H1 (cell line): ENCODE measurements at regions not wholly inside any gene's neighbourhood (a gene's known extent, or its start where the extent isn't known, plus 50 kb on each side); places are given as distances from the start of the nearest gene placed in this dataset.

Source experiments
- CTCF ChIA-PET: fragments of 300-600 bp; sonication (Branson Sonifier 250); formaldehyde crosslinking; loops from one replicate; lab custom pipeline; 2021; ENCODE audit not compliant: partially characterized antibody; lab: Charles Lee
- POLR2A ChIA-PET: fragments of 300-600 bp; sonication (Branson Sonifier 250); formaldehyde crosslinking; loops from one replicate; lab custom pipeline; 2021; ENCODE audit warnings: inconsistent platforms; ENCODE audit not compliant: partially characterized antibody; lab: Charles Lee
- DNase-seq, 2 experiments: peaks; one replicate each; pipeline versions ENCODE4 v3.0.0 to v3.0.0-alpha.2; 2010 to 2022; ENCODE audit warnings: low spot score in 2 of 2, low read depth in 1 of 2, mixed read lengths in 1 of 2
- FAIRE-seq: peaks from 2 replicates; lab custom pipeline; 2011; peaks lifted over from hg19 to GRCh38; lab: Jason Lieb, UNC
- H2AFZ ChIP-seq: 2 replicates; pipeline ENCODE4 v1.8.1; 2012; ENCODE audit warnings: low read length, inconsistent platforms
- H2AK5ac ChIP-seq: 2 replicates; pipeline ENCODE4 v1.6.1; 2013; ENCODE audit warnings: low read depth, low read length
- H2BK120ac ChIP-seq: replicated peaks from 2 replicates; pipeline ENCODE3; 2013; ENCODE audit warnings: low read depth, low read length, inconsistent platforms
- H2BK12ac ChIP-seq: 2 replicates; pipeline ENCODE4 v1.6.1; 2013; ENCODE audit warnings: low read depth, low read length
- H2BK15ac ChIP-seq: 2 replicates; pipeline ENCODE4 v1.6.1; 2013; ENCODE audit warnings: low read length
- H2BK20ac ChIP-seq: 2 replicates; pipeline ENCODE4 v1.6.1; 2013; ENCODE audit warnings: low read length
- H2BK5ac ChIP-seq: 2 replicates; pipeline ENCODE4 v1.6.1; 2013; ENCODE audit warnings: low read depth, low read length
- H3K14ac ChIP-seq: 2 replicates; pipeline ENCODE4 v1.6.1; 2013; ENCODE audit warnings: inconsistent platforms; ENCODE audit not compliant: insufficient read length
- H3K18ac ChIP-seq: 2 replicates; pipeline ENCODE4 v1.6.1; 2013; ENCODE audit warnings: low read length; ENCODE audit errors: extremely low read depth
- H3K23ac ChIP-seq: 2 replicates; pipeline ENCODE4 v1.6.1; 2013; ENCODE audit warnings: inconsistent platforms; ENCODE audit not compliant: insufficient read length
- H3K23me2 ChIP-seq: 2 replicates; pipeline ENCODE4 v1.6.1; 2013; ENCODE audit warnings: low read depth, low read length
- H3K27ac ChIP-seq: 2 replicates; pipeline ENCODE4 v1.6.1; 2011; ENCODE audit warnings: low read depth, low read length, inconsistent platforms
- H3K27me3 ChIP-seq, 4 experiments: replicated peaks in 1 of 4; 1 replicate in 1 of 4; 2 replicates in 3 of 4; pipeline versions ENCODE4 v1.6.1 to v1.8.1; 2011 to 2013; ENCODE audit warnings: low read length in 3 of 4, mild to moderate bottlenecking in 3 of 4, inconsistent platforms in 2 of 4, mixed read lengths in 2 of 4, moderate library complexity in 1 of 4; ENCODE audit not compliant: control insufficient read depth in 3 of 4, insufficient read depth in 3 of 4; ENCODE audit errors: extremely low read depth in 1 of 4
- H3K36me3 ChIP-seq, 4 experiments: 2 replicates each; pipeline versions ENCODE4 v1.6.1 to v1.8.1; 2011 to 2013; ENCODE audit warnings: mild to moderate bottlenecking in 4 of 4, low read length in 3 of 4, moderate library complexity in 2 of 4, control low read depth in 1 of 4, inconsistent platforms in 1 of 4; ENCODE audit not compliant: insufficient read depth in 4 of 4, control insufficient read depth in 2 of 4
- H3K4ac ChIP-seq: replicated peaks from 2 replicates; pipeline ENCODE3; 2013; ENCODE audit warnings: low read length, low read depth, mixed read lengths, inconsistent platforms; ENCODE audit not compliant: insufficient read length
- H3K4me1 ChIP-seq, 4 experiments: replicated peaks in 1 of 4; 1 replicate in 1 of 4; 2 replicates in 3 of 4; pipeline versions ENCODE4 v1.6.1 to v1.8.1; 2011 to 2013; ENCODE audit warnings: low read length in 3 of 4, inconsistent platforms in 2 of 4, mixed read lengths in 1 of 4; ENCODE audit not compliant: insufficient read depth in 4 of 4, control insufficient read depth in 3 of 4
- H3K4me2 ChIP-seq, 2 experiments: 2 replicates each; pipeline versions ENCODE4 v1.6.1 to v1.8.1; 2011 to 2013; ENCODE audit warnings: low read depth in 2 of 2, low read length in 2 of 2, control low read depth in 1 of 2, inconsistent platforms in 1 of 2, mild to moderate bottlenecking in 1 of 2; ENCODE audit not compliant: insufficient read depth in 1 of 2
- H3K4me3 ChIP-seq, 4 experiments: fragments of 200-600, 300-600 bp in 1 of 4; sonication (generic), shearing (Covaris generic), sonication (Bioruptor Twin) in 1 of 4; 2 replicates each; pipeline versions ENCODE4 v1.5.1 to v1.8.1; 2011 to 2016; ENCODE audit warnings: low read length in 4 of 4, low read depth in 3 of 4, control low read depth in 2 of 4, inconsistent platforms in 2 of 4, mild to moderate bottlenecking in 2 of 4, mixed read lengths in 1 of 4, moderate library complexity in 1 of 4; ENCODE audit not compliant: insufficient read depth in 2 of 4; ENCODE audit errors: extremely low read depth in 1 of 4
- H3K56ac ChIP-seq: replicated peaks from 2 replicates; pipeline ENCODE3; 2013; ENCODE audit warnings: low read depth, mild to moderate bottlenecking, mixed read lengths, low read length, inconsistent platforms; ENCODE audit not compliant: insufficient read length
- H3K79me1 ChIP-seq: 2 replicates; pipeline ENCODE4 v1.6.1; 2013; ENCODE audit warnings: low read depth, low read length, control low read depth
- H3K79me2 ChIP-seq, 2 experiments: 2 replicates each; pipeline versions ENCODE4 v1.6.1 to v1.8.1; 2012 to 2013; ENCODE audit warnings: low read length in 2 of 2, mild to moderate bottlenecking in 2 of 2, inconsistent platforms in 1 of 2; ENCODE audit not compliant: insufficient read depth in 2 of 2, control insufficient read depth in 1 of 2
- H3K9ac ChIP-seq, 4 experiments: replicated peaks in 1 of 4; 1 replicate in 1 of 4; 2 replicates in 3 of 4; pipeline versions ENCODE4 v1.6.1 to v1.8.1; 2011 to 2013; ENCODE audit warnings: low read depth in 3 of 4, low read length in 3 of 4, control low read depth in 2 of 4, mild to moderate bottlenecking in 2 of 4, moderate library complexity in 2 of 4, inconsistent platforms in 1 of 4; ENCODE audit errors: extremely low read depth in 1 of 4
- H3K9me3 ChIP-seq, 2 experiments: 2 replicates each; pipeline versions ENCODE4 v1.6.1 to v1.8.1; 2012 to 2013; ENCODE audit warnings: mild to moderate bottlenecking in 2 of 2, moderate library complexity in 2 of 2, control low read depth in 1 of 2, inconsistent platforms in 1 of 2, low read depth in 1 of 2, low read length in 1 of 2, mixed read lengths in 1 of 2; ENCODE audit not compliant: insufficient read depth in 2 of 2
- H4K20me1 ChIP-seq, 2 experiments: replicated peaks in 1 of 2; 2 replicates each; pipeline versions ENCODE3 to v1.8.1; 2011 to 2013; ENCODE audit warnings: inconsistent platforms in 2 of 2, low read length in 2 of 2, mild to moderate bottlenecking in 1 of 2; ENCODE audit not compliant: insufficient read depth in 2 of 2, control insufficient read depth in 1 of 2
- H4K5ac ChIP-seq: 2 replicates; pipeline ENCODE4 v1.6.1; 2013; ENCODE audit warnings: low read length, low read depth, mixed read lengths, inconsistent platforms; ENCODE audit not compliant: insufficient read length
- H4K8ac ChIP-seq: 2 replicates; pipeline ENCODE4 v1.8.0; 2013; ENCODE audit warnings: mild to moderate bottlenecking, moderate library complexity, low read length, inconsistent platforms; ENCODE audit not compliant: insufficient read depth; ENCODE audit errors: extremely low read depth
- H4K91ac ChIP-seq: replicated peaks from 2 replicates; pipeline ENCODE3; 2013; ENCODE audit warnings: low read length, mixed read lengths, inconsistent platforms; ENCODE audit not compliant: insufficient read length
- BCL11A ChIP-seq, 2 experiments: IDR thresholded peaks; one replicate each; pipeline ENCODE4 v1.6.1; 2011; ENCODE audit warnings: low read depth in 2 of 2, low read length in 2 of 2, mild to moderate bottlenecking in 2 of 2
- WGBS, 2 experiments: shearing (Covaris generic) in 1 of 2; methylation state at CpG; one replicate each; pipeline versions ENCODE4 v1.1.6 to v1.1.7; 2013 to 2015; ENCODE audit warnings: low lambda C conversion rate in 2 of 2, mixed read lengths in 2 of 2, inconsistent platforms in 1 of 2, low coverage in 1 of 2, missing lambda C conversion rate in 1 of 2; ENCODE audit not compliant: insufficient replicate concordance in 2 of 2, insufficient coverage in 1 of 2, insufficient read length in 1 of 2; ENCODE audit errors: extremely low coverage in 1 of 2, missing lambda C conversion rate in 1 of 2; 5-methylcytosine and 5-hydroxymethylcytosine counted together

DNA sequence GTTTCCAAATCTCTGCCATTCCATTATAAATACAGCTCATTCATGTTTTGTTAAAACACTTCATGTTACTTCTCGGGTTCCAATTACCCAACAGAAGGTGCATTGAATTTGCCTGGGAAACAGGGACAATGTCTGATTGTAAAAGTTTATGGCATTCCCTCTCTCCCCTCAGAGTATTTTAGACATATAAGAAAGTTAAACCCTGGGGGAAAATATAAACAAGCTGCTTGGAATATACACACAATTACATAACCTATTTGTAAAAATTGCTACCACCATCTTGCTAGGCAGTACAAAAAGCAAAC is 60.0 kb downstream of the BTG1 start:
- H2BK5ac ChIP-seq, result no peak overlapping the region
- no peak overlapping the region for H3K56ac ChIP-seq
- H3K4ac ChIP-seq, result no peak overlapping the region
- H3K4me1 ChIP-seq, result no peaks in the 10 kb centered on the region
- POLR2A ChIA-PET, result interaction anchor here (1.5 kb wide), 1 partner anchor 11 kb away, joined by 5 read pairs; no protein-coding TSS in a partner anchor
- H3K79me2 ChIP-seq, result no peaks in the 10 kb centered on the region
- H3K79me1 ChIP-seq, result no peaks in the 10 kb centered on the region; the same call in 1 of the 2 replicates
- H3K9ac ChIP-seq, result no peak overlapping the region
- CTCF ChIA-PET, result interaction anchor here (0.9 kb wide), 1 partner anchor 59 kb away, joined by 3 read pairs; no protein-coding TSS in a partner anchor
- no peak overlapping the region for H3K27ac ChIP-seq
- no peak overlapping the region for H2AFZ ChIP-seq
- WGBS, 2 experiments, result 86% methylated on average over 1 of the region's 1 CpG; no CpG with 5 or more reads in 1 of the 2 experiments
- H2BK20ac ChIP-seq, result no peak overlapping the region
- TF ChIP-seq BCL11A (IDR thresholded peaks at IDR 0.05; ENCODE audit: low read depth in 2 of 2, low read length in 2 of 2), result no peak
- TF ChIP-seq, all 59 proteins: peak for 0
- Histone ChIP-seq H3K14ac (no peak overlapping the region), H3K36me3 (no peaks in the 10 kb centered on the region), H3K4me2 (no peak overlapping the region), H2BK12ac (no peak overlapping the region), H4K5ac (no peak overlapping the region), H2AK5ac (no peak overlapping the region), H3K23me2 (no peaks in the 10 kb centered on the region), H3K4me3 (no peak overlapping the region), H3K23ac (no peak overlapping the region), H4K91ac (no peak overlapping the region), H3K18ac (no peak overlapping the region), H2BK120ac (no peak overlapping the region), H4K20me1 (no peaks in the 10 kb centered on the region), H3K9me3 (no peaks in the 10 kb centered on the region), H4K8ac (no peak overlapping the region), H3K27me3 (no peaks in the 10 kb centered on the region), H2BK15ac (no peak overlapping the region)
- FAIRE-seq (no peak), DNase-seq (no peak)
